SH-SY5Y (cell line): ENCODE measurements at regions not wholly inside any gene's neighbourhood (a gene's known extent, or its start where the extent isn't known, plus 50 kb on each side); places are given as distances from the start of the nearest gene placed in this dataset.

ENCODE experiments used
- GATA2 ChIP-seq: IDR thresholded peaks from 2 replicates; pipeline ENCODE4 v1.6.1; 2011; ENCODE audit warnings: mild to moderate bottlenecking, low read depth, low read length
- GATA3 ChIP-seq: IDR thresholded peaks from 2 replicates; pipeline ENCODE4 v1.6.1; 2011; ENCODE audit warnings: low read depth, mild to moderate bottlenecking, low read length, moderate library complexity

DNA sequence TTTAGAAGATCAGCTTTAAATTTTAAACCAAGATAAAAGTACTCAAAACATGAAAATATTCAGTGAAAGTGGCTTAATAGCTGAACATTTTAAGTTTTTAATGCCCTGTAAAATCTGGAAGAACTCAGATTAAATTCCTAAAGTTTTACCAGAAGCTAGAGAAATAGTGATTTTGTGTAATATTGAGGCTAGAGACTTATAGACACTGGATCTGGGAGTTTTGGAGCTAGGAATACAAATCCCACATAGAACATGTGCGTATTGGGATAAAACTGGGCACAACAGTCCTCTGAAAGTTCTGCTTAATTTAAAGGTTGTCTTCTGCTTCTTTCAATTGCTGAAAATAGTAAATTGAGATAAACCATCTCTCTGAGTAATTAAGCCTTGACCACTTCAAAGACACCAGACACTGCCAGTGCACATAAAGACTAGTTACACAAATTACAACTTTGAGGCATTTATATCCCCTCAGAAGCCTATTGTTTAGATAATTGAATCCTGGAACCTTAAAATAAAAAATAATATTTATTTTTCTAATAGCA lies 1382.5 kb downstream of the OTOL1 start:
- TF ChIP-seq GATA2 (no peak), GATA3 (no peak)
